RWPE1 (cell line): ENCODE measurements at regions not wholly inside any gene's neighbourhood (a gene's known extent, or its start where the extent isn't known, plus 50 kb on each side); places are given as distances from the start of the nearest gene placed in this dataset.
"Not testable (repeated sequence)": the region's sequence is repeated elsewhere in the genome, so short reads cannot be mapped to it uniquely, and the experiment has no call there.

Experiments used
- CTCF ChIA-PET: fragments of 350-600 bp; sonication (Branson Sonifier 250); formaldehyde crosslinking; extraction: SDS; loops from one replicate; lab custom pipeline; 2021; lab: Yijun Ruan, JAX
- POLR2A ChIA-PET: fragments of 400-600 bp; formaldehyde crosslinking; extraction: SDS; loops from one replicate; lab custom pipeline; 2020; ENCODE audit warnings: antibody characterized with exemption; ENCODE audit not compliant: low non-redundant PET; lab: Yijun Ruan, JAX
- DNase-seq: peaks from one replicate; pipeline ENCODE4 v3.0.0; 2012; ENCODE audit warnings: low spot score
- H3K27ac ChIP-seq: fragments of 450-650 bp; 2 replicates; pipeline ENCODE4 v1.5.1; 2017
- TF ChIP-seq, protein P1 (sequence below): fragments of 450-650 bp; conservative IDR thresholded peaks from 2 replicates; pipeline ENCODE4 v1.5.1; 2017; ENCODE audit warnings: low read depth, mild to moderate bottlenecking

DNA sequence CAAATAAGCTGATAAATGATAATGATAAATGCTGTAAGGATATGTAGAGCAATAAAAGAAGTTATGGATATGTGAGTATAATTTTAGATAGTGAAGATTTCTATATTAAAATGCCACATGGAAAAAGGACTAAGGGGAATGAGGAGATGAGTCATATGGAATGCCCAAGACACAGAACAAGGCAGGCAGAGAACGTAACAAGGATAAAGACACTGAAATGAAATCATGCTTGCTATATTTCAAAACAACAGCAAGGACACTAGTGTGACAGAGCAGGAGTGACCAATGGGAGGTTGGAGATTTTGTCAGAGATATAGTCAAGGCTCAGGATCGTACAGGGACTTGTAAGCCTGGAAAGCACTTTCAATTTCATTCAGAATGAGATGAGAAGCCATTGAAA is 621.5 kb upstream of the SEMA6D start:
- no peak for DNase-seq
- ChIA-PET POLR2A (no interaction called here), CTCF (no interaction called here)
- no peak overlapping the region for H3K27ac ChIP-seq
- TF ChIP-seq, protein P1, sequence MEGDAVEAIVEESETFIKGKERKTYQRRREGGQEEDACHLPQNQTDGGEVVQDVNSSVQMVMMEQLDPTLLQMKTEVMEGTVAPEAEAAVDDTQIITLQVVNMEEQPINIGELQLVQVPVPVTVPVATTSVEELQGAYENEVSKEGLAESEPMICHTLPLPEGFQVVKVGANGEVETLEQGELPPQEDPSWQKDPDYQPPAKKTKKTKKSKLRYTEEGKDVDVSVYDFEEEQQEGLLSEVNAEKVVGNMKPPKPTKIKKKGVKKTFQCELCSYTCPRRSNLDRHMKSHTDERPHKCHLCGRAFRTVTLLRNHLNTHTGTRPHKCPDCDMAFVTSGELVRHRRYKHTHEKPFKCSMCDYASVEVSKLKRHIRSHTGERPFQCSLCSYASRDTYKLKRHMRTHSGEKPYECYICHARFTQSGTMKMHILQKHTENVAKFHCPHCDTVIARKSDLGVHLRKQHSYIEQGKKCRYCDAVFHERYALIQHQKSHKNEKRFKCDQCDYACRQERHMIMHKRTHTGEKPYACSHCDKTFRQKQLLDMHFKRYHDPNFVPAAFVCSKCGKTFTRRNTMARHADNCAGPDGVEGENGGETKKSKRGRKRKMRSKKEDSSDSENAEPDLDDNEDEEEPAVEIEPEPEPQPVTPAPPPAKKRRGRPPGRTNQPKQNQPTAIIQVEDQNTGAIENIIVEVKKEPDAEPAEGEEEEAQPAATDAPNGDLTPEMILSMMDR = no peak

GRCh38 chr15:47098526-47098925 is 618.8 kb upstream of the SEMA6D start:
- DNase-seq, CTCF ChIA-PET, POLR2A ChIA-PET, H3K27ac ChIP-seq: not testable (repeated sequence)

DNA sequence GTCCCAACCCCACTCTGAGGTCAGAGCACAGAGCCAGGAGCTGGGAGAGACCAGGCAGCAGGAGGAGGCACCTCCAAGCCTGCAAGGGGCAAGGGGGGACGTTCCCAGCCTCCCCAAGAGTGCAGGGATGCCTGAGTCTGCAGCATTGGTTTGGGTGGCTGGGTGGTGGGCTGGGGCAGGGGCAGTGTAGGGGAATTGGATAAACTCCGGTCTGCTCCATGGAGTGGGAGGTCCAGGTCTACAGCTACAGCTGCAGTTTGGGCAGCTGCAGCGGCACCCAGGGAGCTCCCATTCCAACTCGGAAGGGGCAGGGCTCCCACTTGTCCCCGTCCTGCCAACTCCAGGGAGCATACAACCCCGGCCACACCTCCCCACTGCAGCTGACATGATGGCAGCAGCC is 617.5 kb upstream of the SEMA6D start:
- POLR2A ChIA-PET, DNase-seq, H3K27ac ChIP-seq, CTCF ChIA-PET: not testable (repeated sequence)

DNA sequence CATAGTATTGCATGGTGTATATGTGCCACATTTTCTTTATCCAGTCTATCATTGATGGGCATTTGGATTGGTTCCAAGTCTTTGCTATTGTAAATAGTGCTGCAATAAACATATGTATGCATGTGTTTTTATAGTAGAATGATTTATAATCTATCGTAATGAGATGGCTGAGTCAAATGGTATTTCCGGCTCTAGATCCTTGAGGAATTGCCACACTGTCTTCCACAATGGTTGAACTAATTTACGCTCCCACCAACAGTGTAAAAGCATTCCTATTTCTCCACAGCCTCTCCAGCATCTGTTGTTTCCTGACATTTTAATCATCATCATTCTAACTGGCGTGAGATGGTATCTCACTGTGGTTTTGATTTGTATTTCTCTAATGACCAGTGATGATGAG is 608.5 kb upstream of the SEMA6D start:
- CTCF ChIA-PET, H3K27ac ChIP-seq, DNase-seq, POLR2A ChIA-PET: not testable (repeated sequence)

DNA sequence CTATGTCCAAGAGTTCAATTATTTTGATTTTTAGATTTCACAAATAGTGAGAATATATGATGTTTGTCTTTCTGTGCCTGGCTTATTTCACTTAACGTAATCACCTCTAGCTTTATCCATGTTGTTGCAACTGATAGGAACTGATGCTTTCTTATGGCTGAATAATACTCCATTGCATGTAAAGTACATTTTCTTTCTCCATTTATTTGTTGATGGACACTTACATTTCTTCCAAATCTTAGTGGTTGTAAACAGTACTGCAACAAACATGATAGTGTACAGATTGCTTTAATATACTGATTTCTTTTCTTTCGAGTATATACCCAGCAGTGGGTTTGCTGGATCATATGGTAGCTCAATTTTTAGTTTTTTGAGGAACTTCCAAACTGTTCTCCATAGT is 600.6 kb upstream of the SEMA6D start:
- ChIA-PET POLR2A (no interaction called here), CTCF (interaction anchor here (0.7 kb wide), 1 partner anchor 1554 kb away, joined by 3 read pairs; no protein-coding TSS in a partner anchor)
- H3K27ac ChIP-seq = no peak overlapping the region
- no peak for DNase-seq
- TF ChIP-seq, protein P1 = no peak

- TF ChIP-seq, protein P1 = no peak
- ChIA-PET CTCF (no interaction called here), POLR2A (no interaction called here)
- no peak for DNase-seq
- no peak overlapping the region for H3K27ac ChIP-seq
These were observed 598.0 kb upstream of the SEMA6D start for GRCh38 chr15:47119349-47119748.

GRCh38 chr15:47124430-47125102 is 592.7 kb upstream of the SEMA6D start:
- ChIA-PET CTCF (interaction anchor here (0.7 kb wide), 1 partner anchor 417 kb away, joined by 4 read pairs; no protein-coding TSS in a partner anchor), POLR2A (no interaction called here)
- TF ChIP-seq, protein P1 = no peak
- no peak overlapping the region for H3K27ac ChIP-seq
- DNase-seq = no peak

GRCh38 chr15:47129033-47129432 is 588.3 kb upstream of the SEMA6D start:
- TF ChIP-seq, protein P1 = no peak
- POLR2A ChIA-PET = no interaction called here
- DNase-seq = no peak
- no peak overlapping the region for H3K27ac ChIP-seq
- CTCF ChIA-PET = no interaction called here

GRCh38 chr15:47131450-47131849 is 585.9 kb upstream of the SEMA6D start:
- CTCF ChIA-PET, H3K27ac ChIP-seq, POLR2A ChIA-PET, DNase-seq: not testable (repeated sequence)
